Liver (tissue), 3 donors: ENCODE measurements at regions not wholly inside any gene's neighbourhood (a gene's known extent, or its start where the extent isn't known, plus 50 kb on each side); places are given as distances from the start of the nearest gene placed in this dataset.

Source experiments
- CTCF ChIP-seq: fragments of 150-350 bp; IDR thresholded peaks from 2 replicates; pipeline ENCODE4 v1.5.1; 2017; ENCODE audit warnings: improper control_type of control experiment, low read depth, low read length; ENCODE audit not compliant: missing input control
- GABPA ChIP-seq, 2 donors: IDR thresholded peaks in 1 of 2; conservative IDR thresholded peaks in 1 of 2; 2 replicates each; pipeline ENCODE4 v1.6.1; 2016; ENCODE audit warnings: antibody characterized with exemption in 2 of 2, mild to moderate bottlenecking in 1 of 2, moderate library complexity in 1 of 2
- JUND ChIP-seq, 2 donors: IDR thresholded peaks; 2 replicates each; pipeline ENCODE4 v1.6.1; 2016; ENCODE audit warnings: antibody characterized with exemption in 2 of 2
- RAD21 ChIP-seq, 2 donors: IDR thresholded peaks; 2 replicates each; pipeline ENCODE4 v1.6.1; 2016; ENCODE audit warnings: antibody characterized with exemption in 2 of 2, mild to moderate bottlenecking in 2 of 2
- RXRA ChIP-seq, 2 donors: IDR thresholded peaks; 2 replicates each; pipeline ENCODE4 v1.6.1; 2017 to 2018; ENCODE audit warnings: antibody characterized with exemption in 2 of 2, mild to moderate bottlenecking in 1 of 2
- SP1 ChIP-seq: IDR thresholded peaks from 2 replicates; pipeline ENCODE4 v1.6.1; 2018; ENCODE audit warnings: antibody characterized with exemption, mild to moderate bottlenecking
- YY1 ChIP-seq: IDR thresholded peaks from 2 replicates; pipeline ENCODE4 v1.6.1; 2016; ENCODE audit warnings: antibody characterized with exemption, mild to moderate bottlenecking
- TF ChIP-seq, protein P1 (sequence below): IDR thresholded peaks from 2 replicates; pipeline ENCODE4 v1.6.1; 2016; ENCODE audit warnings: antibody characterized with exemption, mild to moderate bottlenecking
- TF ChIP-seq, protein P2 (sequence below): IDR thresholded peaks from 2 replicates; pipeline ENCODE4 v1.6.1; 2016; ENCODE audit warnings: antibody characterized with exemption
- TF ChIP-seq, protein P3 (sequence below): IDR thresholded peaks from 2 replicates; pipeline ENCODE4 v1.6.1; 2016; ENCODE audit warnings: antibody characterized with exemption
- donor health status: healthy.
- donor health status: healthy.

GRCh38 chr16:51527349-51527748 lies 376.3 kb upstream of the SALL1 start:
- no peak for TF ChIP-seq SP1
- TF ChIP-seq RAD21 (IDR thresholded peaks at IDR 0.05), result no peak
- TF ChIP-seq, protein P1, sequence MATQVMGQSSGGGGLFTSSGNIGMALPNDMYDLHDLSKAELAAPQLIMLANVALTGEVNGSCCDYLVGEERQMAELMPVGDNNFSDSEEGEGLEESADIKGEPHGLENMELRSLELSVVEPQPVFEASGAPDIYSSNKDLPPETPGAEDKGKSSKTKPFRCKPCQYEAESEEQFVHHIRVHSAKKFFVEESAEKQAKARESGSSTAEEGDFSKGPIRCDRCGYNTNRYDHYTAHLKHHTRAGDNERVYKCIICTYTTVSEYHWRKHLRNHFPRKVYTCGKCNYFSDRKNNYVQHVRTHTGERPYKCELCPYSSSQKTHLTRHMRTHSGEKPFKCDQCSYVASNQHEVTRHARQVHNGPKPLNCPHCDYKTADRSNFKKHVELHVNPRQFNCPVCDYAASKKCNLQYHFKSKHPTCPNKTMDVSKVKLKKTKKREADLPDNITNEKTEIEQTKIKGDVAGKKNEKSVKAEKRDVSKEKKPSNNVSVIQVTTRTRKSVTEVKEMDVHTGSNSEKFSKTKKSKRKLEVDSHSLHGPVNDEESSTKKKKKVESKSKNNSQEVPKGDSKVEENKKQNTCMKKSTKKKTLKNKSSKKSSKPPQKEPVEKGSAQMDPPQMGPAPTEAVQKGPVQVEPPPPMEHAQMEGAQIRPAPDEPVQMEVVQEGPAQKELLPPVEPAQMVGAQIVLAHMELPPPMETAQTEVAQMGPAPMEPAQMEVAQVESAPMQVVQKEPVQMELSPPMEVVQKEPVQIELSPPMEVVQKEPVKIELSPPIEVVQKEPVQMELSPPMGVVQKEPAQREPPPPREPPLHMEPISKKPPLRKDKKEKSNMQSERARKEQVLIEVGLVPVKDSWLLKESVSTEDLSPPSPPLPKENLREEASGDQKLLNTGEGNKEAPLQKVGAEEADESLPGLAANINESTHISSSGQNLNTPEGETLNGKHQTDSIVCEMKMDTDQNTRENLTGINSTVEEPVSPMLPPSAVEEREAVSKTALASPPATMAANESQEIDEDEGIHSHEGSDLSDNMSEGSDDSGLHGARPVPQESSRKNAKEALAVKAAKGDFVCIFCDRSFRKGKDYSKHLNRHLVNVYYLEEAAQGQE, result no peak
- TF ChIP-seq CTCF, result no peak
- TF ChIP-seq, protein P2, sequence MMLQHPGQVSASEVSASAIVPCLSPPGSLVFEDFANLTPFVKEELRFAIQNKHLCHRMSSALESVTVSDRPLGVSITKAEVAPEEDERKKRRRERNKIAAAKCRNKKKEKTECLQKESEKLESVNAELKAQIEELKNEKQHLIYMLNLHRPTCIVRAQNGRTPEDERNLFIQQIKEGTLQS, result no peak
- TF ChIP-seq GABPA (IDR thresholded peaks at IDR 0.05 in 1 of 2, conservative IDR thresholded peaks at IDR 0.05 in 1 of 2), result no peak
- TF ChIP-seq RXRA (IDR thresholded peaks at IDR 0.05), result no peak
- TF ChIP-seq YY1, result no peak
- TF ChIP-seq JUND (IDR thresholded peaks at IDR 0.05), result no peak
- TF ChIP-seq, protein P3, sequence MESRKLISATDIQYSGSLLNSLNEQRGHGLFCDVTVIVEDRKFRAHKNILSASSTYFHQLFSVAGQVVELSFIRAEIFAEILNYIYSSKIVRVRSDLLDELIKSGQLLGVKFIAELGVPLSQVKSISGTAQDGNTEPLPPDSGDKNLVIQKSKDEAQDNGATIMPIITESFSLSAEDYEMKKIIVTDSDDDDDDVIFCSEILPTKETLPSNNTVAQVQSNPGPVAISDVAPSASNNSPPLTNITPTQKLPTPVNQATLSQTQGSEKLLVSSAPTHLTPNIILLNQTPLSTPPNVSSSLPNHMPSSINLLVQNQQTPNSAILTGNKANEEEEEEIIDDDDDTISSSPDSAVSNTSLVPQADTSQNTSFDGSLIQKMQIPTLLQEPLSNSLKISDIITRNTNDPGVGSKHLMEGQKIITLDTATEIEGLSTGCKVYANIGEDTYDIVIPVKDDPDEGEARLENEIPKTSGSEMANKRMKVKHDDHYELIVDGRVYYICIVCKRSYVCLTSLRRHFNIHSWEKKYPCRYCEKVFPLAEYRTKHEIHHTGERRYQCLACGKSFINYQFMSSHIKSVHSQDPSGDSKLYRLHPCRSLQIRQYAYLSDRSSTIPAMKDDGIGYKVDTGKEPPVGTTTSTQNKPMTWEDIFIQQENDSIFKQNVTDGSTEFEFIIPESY, result no peak
